ENCODE measurements at regions not wholly inside any gene's neighbourhood (a gene's known extent, or its start where the extent isn't known, plus 50 kb on each side); places are given as distances from the start of the nearest gene placed in this dataset.

GRCh38 chr1:219109424-219110018 lies 64.2 kb upstream of the LYPLAL1 start:
- H3K4me2 ChIP-seq (ENCODE audit: low read depth, low read length), result no peak overlapping the region
- no peak for DNase-seq (ENCODE audit: low spot score)
- H3K36me3 ChIP-seq (replicated peaks in 1 of 2; ENCODE audit: control insufficient read depth in 1 of 2, insufficient read depth in 2 of 2, low read length in 2 of 2), result no peaks in the 10 kb centered on the region
- no peaks in the 10 kb centered on the region for H3K79me2 ChIP-seq (ENCODE audit: insufficient read depth, low read length)
- peaks cover 14% of the 10 kb centered on the region for H3K9me3 ChIP-seq (ENCODE audit: low read length)
- H3K4me1 ChIP-seq (ENCODE audit: insufficient read depth, low read length), result no peaks in the 10 kb centered on the region
- BruUV-seq (replicated peaks), result no TSS peak
- no peaks in the 10 kb centered on the region for H3K27me3 ChIP-seq (ENCODE audit: control insufficient read depth in 1 of 2, insufficient read depth in 2 of 2, low read length in 2 of 2)
- H3K27ac ChIP-seq (ENCODE audit: extremely low read length, insufficient read depth, low read length), result no peak overlapping the region
- H3K9ac ChIP-seq (ENCODE audit: insufficient read depth, low read depth, low read length), result no peak overlapping the region
- no peak for ATAC-seq
- no peak overlapping the region for H2AFZ ChIP-seq (ENCODE audit: low read length)
- FAIRE-seq, result no peak
- no peak overlapping the region for H3K4me3 ChIP-seq (replicated peaks in 1 of 3; ENCODE audit: insufficient read depth in 1 of 3, low read depth in 2 of 3, low read length in 3 of 3)
- in situ Hi-C loops (cut with HindIII; ENCODE audit: extremely low pct_ligation_motif_present, low pct_unique_long_range_greater_than_20kb) (no loop called here), intact Hi-C loops (cut with micrococcal nuclease; ENCODE audit: unreplicated experiment) (no loop called here)
- CTCF ChIA-PET (ENCODE audit: low intra/inter-chr PET ratio, low total read pairs), result no interaction called here
- no peaks in the 10 kb centered on the region for H4K20me1 ChIP-seq (ENCODE audit: insufficient read depth, low read length)
- POLR2A ChIA-PET, result no interaction called here
- TF ChIP-seq ETV6 (CRISPR knock-in tag; conservative IDR thresholded peaks at IDR 0.05) (no peak), SP1 (IDR thresholded peaks at IDR 0.05) (no peak), SP1 (CRISPR knock-in tag; IDR thresholded peaks at IDR 0.05) (no peak), ZNF614 (CRISPR knock-in tag; IDR thresholded peaks at IDR 0.05; ENCODE audit: borderline replicate concordance) (no peak), POLR2AphosphoS5 (IDR thresholded peaks at IDR 0.05; ENCODE audit: low read depth, low read length) (no peak), RFX5 (IDR thresholded peaks at IDR 0.05; ENCODE audit: low read depth, low read length) (no peak), PCBP1 (IDR thresholded peaks at IDR 0.05; ENCODE audit: borderline replicate concordance, low read depth, low read length) (no peak), ZNF513 (CRISPR knock-in tag; conservative IDR thresholded peaks at IDR 0.05) (no peak), RAD51 (IDR thresholded peaks at IDR 0.05; ENCODE audit: borderline replicate concordance) (no peak), ZNF350 (CRISPR knock-in tag; IDR thresholded peaks at IDR 0.05; ENCODE audit: borderline replicate concordance, low read depth) (no peak), KDM5B (CRISPR knock-in tag; IDR thresholded peaks at IDR 0.05; ENCODE audit: borderline replicate concordance) (no peak), NFE2L1 (CRISPR knock-in tag; IDR thresholded peaks at IDR 0.05; ENCODE audit: borderline replicate concordance) (no peak), DMAP1 (CRISPR knock-in tag; IDR thresholded peaks at IDR 0.05) (no peak), PCBP2 (optimal IDR thresholded peaks at IDR 0.05; ENCODE audit: low read depth, low read length, poor library complexity, severe bottlenecking) (no peak), KAT8 (CRISPR knock-in tag; IDR thresholded peaks at IDR 0.05) (no peak)

Measured in HepG2 (cell line).